Small intestine (tissue), 7 donors: ENCODE measurements at regions not wholly inside any gene's neighbourhood (a gene's known extent, or its start where the extent isn't known, plus 50 kb on each side); places are given as distances from the start of the nearest gene placed in this dataset.
A peak's percentile ranks its signal among the peaks of the same experiment; 100 is the strongest.

ENCODE experiments used
- DNase-seq, 2 donors: peaks; one replicate each; pipeline versions ENCODE4 v3.0.0 to v3.0.0-alpha.2; 2013
- FAIRE-seq: peaks from 2 replicates; lab custom pipeline; 2012; peaks lifted over from hg19 to GRCh38; lab: Jason Lieb, UNC
- H3K27ac ChIP-seq, 3 donors: one replicate each; pipeline ENCODE4 v1.5.1; 2013; ENCODE audit warnings: low read length in 2 of 3, mild to moderate bottlenecking in 2 of 3, control low read depth in 1 of 3, inconsistent platforms in 1 of 3, low read depth in 1 of 3, moderate library complexity in 1 of 3
- H3K27me3 ChIP-seq, 3 donors: one replicate each; pipeline ENCODE4 v1.6.1; 2013; ENCODE audit warnings: low read length in 3 of 3, inconsistent platforms in 1 of 3; ENCODE audit not compliant: control insufficient read depth in 3 of 3, insufficient read depth in 3 of 3
- H3K36me3 ChIP-seq, 3 donors: one replicate each; pipeline ENCODE4 v1.6.1; 2013; ENCODE audit warnings: low read length in 3 of 3, inconsistent platforms in 1 of 3, low read depth in 1 of 3, mild to moderate bottlenecking in 1 of 3, moderate library complexity in 1 of 3; ENCODE audit not compliant: control insufficient read depth in 3 of 3, insufficient read depth in 2 of 3
- H3K4me1 ChIP-seq, 3 donors: one replicate each; pipeline ENCODE4 v1.6.1; 2013; ENCODE audit warnings: low read length in 2 of 3, inconsistent platforms in 1 of 3, low read depth in 1 of 3, mild to moderate bottlenecking in 1 of 3, moderate library complexity in 1 of 3; ENCODE audit not compliant: control insufficient read depth in 3 of 3, insufficient read depth in 2 of 3
- H3K4me3 ChIP-seq, 3 donors: one replicate each; pipeline ENCODE4 v1.5.1; 2013; ENCODE audit warnings: low read length in 3 of 3, control low read depth in 1 of 3, inconsistent platforms in 1 of 3, low read depth in 1 of 3, mild to moderate bottlenecking in 1 of 3, moderate library complexity in 1 of 3
- H3K9me3 ChIP-seq, 2 donors: one replicate each; pipeline ENCODE4 v1.6.1; 2013; ENCODE audit warnings: low read depth in 1 of 2, low read length in 1 of 2; ENCODE audit not compliant: control insufficient read depth in 2 of 2, insufficient read depth in 1 of 2
- WGBS, 3 donors: extraction: QIAGEN DNeasy Blood & Tissue Kit; methylation state at CpG; one replicate each; pipeline ENCODE4 v1.1.7; 2013; 5-methylcytosine and 5-hydroxymethylcytosine counted together
- donor health status: healthy with polysubstance abuse.
- donor health status: control.
- donor health status: control.
- donor health status: Bipolar disorder and iron deficiency.
- donor health status: healthy.

- Histone ChIP-seq H3K9me3 (no peaks in the 10 kb centered on the region), H3K27me3 (peaks cover 21 to 95% (median 60%) of the 10 kb centered on the region in 3 donors), H3K36me3 (no peaks in the 10 kb centered on the region), H3K4me1 (peaks cover 0 to 8% (median 0%) of the 10 kb centered on the region in 3 donors), H3K4me3 (no peak overlapping the region), H3K27ac (peak overlapping the region in 1 of 3 donors; percentile 57)
- no peak for DNase-seq
- 9 to 19% (median 14%) methylated on average over 37 to 41 of the region's 41 CpGs for WGBS, 3 donors
- FAIRE-seq = no peak
Observed at GRCh38 chr4:41878170-41878969, 56.9 kb upstream of the TMEM33 start.

GRCh38 chr4:41877020-41877796 is 58.0 kb upstream of the TMEM33 start:
- FAIRE-seq = no peak
- Histone ChIP-seq H3K4me3 (no peak overlapping the region), H3K4me1 (peaks cover 0 to 4% (median 0%) of the 10 kb centered on the region in 3 donors), H3K27me3 (peaks cover 21 to 92% (median 66%) of the 10 kb centered on the region in 3 donors), H3K27ac (peak overlapping the region in 1 of 3 donors; percentile 17), H3K36me3 (no peaks in the 10 kb centered on the region), H3K9me3 (no peaks in the 10 kb centered on the region)
- WGBS, 3 donors = 41 to 53% (median 45%) methylated on average over 7 of the region's 7 CpGs
- no peak for DNase-seq

- Histone ChIP-seq H3K4me1 (no peaks in the 10 kb centered on the region), H3K36me3 (no peaks in the 10 kb centered on the region), H3K27ac (no peak overlapping the region), H3K9me3 (no peaks in the 10 kb centered on the region), H3K4me3 (no peak overlapping the region), H3K27me3 (peaks cover 7 to 76% (median 53%) of the 10 kb centered on the region in 3 donors)
- no peak for FAIRE-seq
- no peak for DNase-seq
Observed at GRCh38 chr4:41874873-41875272, 60.4 kb upstream of the TMEM33 start.

- no peaks in the 10 kb centered on the region for H3K9me3 ChIP-seq
- peaks cover 7 to 71% (median 48%) of the 10 kb centered on the region in 3 donors for H3K27me3 ChIP-seq
- FAIRE-seq = no peak
- DNase-seq = no peak
- no peaks in the 10 kb centered on the region for H3K4me1 ChIP-seq
- WGBS, 3 donors = 27 to 29% (median 28%) methylated on average over 7 of the region's 7 CpGs
- no peak overlapping the region for H3K4me3 ChIP-seq
- no peaks in the 10 kb centered on the region for H3K36me3 ChIP-seq
- no peak overlapping the region for H3K27ac ChIP-seq
Observed at GRCh38 chr4:41874398-41874797, 60.8 kb upstream of the TMEM33 start.

GRCh38 chr4:41873380-41874295 is 61.6 kb upstream of the TMEM33 start:
- Histone ChIP-seq H3K4me3 (no peak overlapping the region), H3K27ac (peak overlapping the region in 1 of 3 donors; percentile 4), H3K9me3 (no peaks in the 10 kb centered on the region), H3K4me1 (no peaks in the 10 kb centered on the region), H3K27me3 (peaks cover 7 to 68% (median 45%) of the 10 kb centered on the region in 3 donors), H3K36me3 (no peaks in the 10 kb centered on the region)
- no peak for FAIRE-seq
- WGBS, 3 donors = 10 to 13% (median 11%) methylated on average over 38 to 42 of the region's 42 CpGs
- DNase-seq = no peak

GRCh38 chr4:41870035-41870434 is 65.2 kb upstream of the TMEM33 start:
- Histone ChIP-seq H3K4me3 (no peak overlapping the region), H3K27ac (no peak overlapping the region), H3K4me1 (no peaks in the 10 kb centered on the region), H3K27me3 (peaks cover 10 to 63% (median 45%) of the 10 kb centered on the region in 3 donors), H3K9me3 (peaks cover 0 to 3% of the 10 kb centered on the region in 2 donors), H3K36me3 (no peaks in the 10 kb centered on the region)
- FAIRE-seq (no peak), DNase-seq (no peak)
- WGBS, 3 donors = 48 to 59% (median 55%) methylated on average over 4 of the region's 4 CpGs

- Histone ChIP-seq H3K9me3 (peaks cover 0 to 5% of the 10 kb centered on the region in 2 donors), H3K4me1 (no peaks in the 10 kb centered on the region), H3K4me3 (no peak overlapping the region), H3K27ac (no peak overlapping the region), H3K27me3 (peaks cover 11 to 55% (median 38%) of the 10 kb centered on the region in 3 donors), H3K36me3 (no peaks in the 10 kb centered on the region)
- FAIRE-seq (no peak), DNase-seq (no peak)
- 6% methylated on average over 52 to 55 of the region's 55 CpGs for WGBS, 3 donors
Observed at GRCh38 chr4:41866799-41867677, 68.2 kb upstream of the TMEM33 start.
